NCI-H1105 treated with DMSO at 0.1 percent for 48 hours (cell line): ENCODE measurements at regions not wholly inside any gene's neighbourhood (a gene's known extent, or its start where the extent isn't known, plus 50 kb on each side); places are given as distances from the start of the nearest gene placed in this dataset.
"Not testable (repeated sequence)": the region's sequence is repeated elsewhere in the genome, so short reads cannot be mapped to it uniquely, and the experiment has no call there.

Experiments
- DNase-seq: peaks from one replicate; lab custom pipeline; 2025; lab: John Stamatoyannopoulos, UW

DNA sequence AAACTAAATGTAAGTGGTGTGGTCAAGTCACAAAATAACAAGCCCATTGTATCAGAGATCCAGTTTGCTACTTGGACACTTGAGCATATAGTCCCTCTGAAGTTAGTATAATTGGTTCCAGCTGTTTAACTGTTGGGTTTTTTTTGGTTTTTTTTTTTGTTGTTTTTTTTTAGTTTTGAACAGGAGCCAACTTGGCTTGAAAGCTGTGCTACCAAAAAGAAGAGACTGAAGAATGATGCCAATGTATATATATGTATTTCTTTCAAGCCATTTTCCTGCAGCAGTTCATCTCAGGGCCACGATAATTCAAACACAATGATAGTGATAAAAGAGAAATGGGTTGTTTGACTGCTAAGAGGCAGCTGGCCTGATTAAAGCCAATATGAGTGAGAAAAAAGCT is 138.3 kb downstream of the PCDH18 start:
- DNase-seq = peak; percentile 90

DNA sequence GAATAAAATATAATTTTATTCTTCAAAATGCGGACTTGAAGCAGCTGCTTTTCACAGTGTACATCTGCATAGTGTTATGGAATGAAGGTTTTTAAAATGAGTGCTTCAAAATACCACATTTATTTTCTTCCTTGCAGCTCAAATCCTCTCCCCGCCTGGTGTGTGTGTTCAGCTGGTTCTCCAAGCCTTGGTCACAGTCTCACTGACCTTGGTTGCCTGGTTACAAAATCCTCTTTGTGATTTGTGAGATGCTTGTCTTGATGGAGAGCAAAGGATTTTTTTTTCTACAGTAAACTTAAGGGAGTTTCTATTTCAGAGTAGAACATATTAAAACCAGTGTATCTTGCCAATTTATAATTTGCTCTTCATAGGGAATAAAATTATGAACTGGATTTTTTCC is 139.2 kb downstream of the PCDH18 start:
- peak; percentile 44 for DNase-seq

GRCh38 chr4:137390707-137391106 is 141.6 kb downstream of the PCDH18 start:
- no peak for DNase-seq

- DNase-seq = no peak
These were observed 142.3 kb downstream of the PCDH18 start for GRCh38 chr4:137389911-137390520.

DNA sequence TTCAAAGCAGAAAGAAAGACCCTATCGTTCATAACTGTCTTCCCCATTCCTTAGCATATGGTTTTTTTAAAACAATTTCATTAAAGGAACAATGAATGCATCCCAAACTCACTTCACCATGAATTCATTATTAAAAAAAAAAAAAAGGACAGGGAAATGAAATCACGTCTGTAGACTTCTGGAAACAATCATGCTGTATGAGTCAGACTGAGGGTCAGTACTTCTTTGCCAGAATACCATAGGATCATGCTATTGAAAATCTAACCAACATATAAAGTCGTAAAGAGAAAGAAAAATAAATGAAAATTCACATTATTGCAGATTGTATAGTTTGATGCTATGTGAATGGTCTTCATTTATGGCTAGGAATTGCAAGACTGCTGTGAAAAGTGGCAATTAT is 144.4 kb downstream of the PCDH18 start:
- DNase-seq = no peak

- DNase-seq = no peak
These were observed 147.8 kb downstream of the PCDH18 start for GRCh38 chr4:137384476-137384875.

GRCh38 chr4:137378821-137379220 is 153.5 kb downstream of the PCDH18 start:
- no peak for DNase-seq

GRCh38 chr4:137378393-137378792 is 153.9 kb downstream of the PCDH18 start:
- DNase-seq = no peak

GRCh38 chr4:137376312-137376711 is 156.0 kb downstream of the PCDH18 start:
- DNase-seq = no peak

GRCh38 chr4:137375111-137375850 is 157.0 kb downstream of the PCDH18 start:
- DNase-seq = no peak

DNA sequence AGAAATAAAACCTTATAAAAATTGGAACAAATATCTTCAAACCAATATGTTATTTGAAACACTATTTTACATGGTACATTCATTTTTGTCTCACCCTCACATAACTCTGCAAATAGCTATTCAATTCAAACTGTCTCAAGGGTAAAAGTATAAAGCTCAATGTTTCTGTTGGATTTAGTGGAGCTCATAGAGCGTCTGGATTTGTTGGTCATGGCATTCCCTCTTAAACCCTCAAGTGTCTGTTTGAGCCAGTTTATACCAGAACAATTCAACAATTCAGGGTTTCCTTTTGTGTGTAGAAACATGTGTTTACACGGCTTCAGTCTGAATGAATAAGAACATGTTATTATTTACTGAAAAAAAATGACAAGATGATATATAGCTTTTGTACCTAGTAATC is 161.6 kb downstream of the PCDH18 start:
- no peak for DNase-seq

DNA sequence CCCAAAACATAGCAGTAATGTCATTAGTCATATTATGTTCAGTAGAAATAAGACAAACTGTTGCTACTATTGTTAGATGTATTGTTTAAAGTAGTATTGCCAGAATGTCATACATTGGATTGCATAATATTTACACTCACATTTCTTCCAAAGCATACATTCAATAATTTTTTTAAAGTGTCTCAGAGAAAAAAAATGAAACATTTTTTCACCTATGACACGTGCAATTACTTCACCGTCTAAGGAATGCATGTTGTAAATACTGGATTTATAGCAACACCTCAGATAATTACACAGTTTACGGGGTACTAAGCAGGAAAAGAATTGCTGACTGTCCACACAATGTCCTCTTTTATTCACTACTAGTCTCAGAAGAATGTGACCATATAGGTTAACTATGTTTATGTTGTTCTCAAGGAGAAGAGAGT is 162.1 kb downstream of the PCDH18 start:
- DNase-seq = no peak

DNA sequence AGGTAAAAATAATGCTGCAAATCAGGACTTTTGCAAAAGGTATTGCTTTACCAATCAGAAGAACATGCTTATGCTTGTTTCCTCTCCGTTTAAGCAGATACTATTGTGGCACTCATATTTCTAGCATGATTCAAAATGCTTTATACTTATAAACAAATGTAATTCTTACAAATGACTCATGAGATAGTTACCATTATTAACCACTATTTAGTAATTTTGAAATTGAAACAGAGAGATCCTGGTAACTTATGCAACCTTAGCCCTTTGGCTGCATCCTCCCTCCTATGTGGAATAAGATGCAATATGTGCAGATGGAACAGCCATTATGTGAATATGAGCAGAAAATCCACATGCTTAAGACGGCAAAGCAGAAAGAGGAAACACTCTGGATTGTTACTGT is 164.7 kb downstream of the PCDH18 start:
- DNase-seq = no peak

DNA sequence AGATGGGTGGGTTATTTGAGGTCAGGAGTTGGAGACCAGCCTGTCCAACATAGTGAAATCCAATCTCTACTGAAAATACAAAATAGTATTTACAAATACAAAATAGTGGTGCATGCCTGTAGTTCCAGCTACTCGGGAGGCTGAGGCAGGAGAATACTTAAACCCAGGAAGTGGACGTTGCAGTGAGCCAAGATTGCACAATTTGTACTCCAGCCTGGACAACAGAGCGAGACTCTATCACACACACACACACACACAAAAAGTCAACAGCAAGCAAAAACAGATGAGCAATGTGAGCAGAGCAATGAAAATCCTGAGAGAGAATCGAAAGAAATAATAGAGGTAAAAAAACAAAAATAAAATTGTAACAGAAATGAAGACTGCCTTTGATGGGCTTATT is 168.8 kb downstream of the PCDH18 start:
- DNase-seq = no peak

- no peak for DNase-seq
These were observed 170.4 kb downstream of the PCDH18 start for GRCh38 chr4:137361756-137362470.

DNA sequence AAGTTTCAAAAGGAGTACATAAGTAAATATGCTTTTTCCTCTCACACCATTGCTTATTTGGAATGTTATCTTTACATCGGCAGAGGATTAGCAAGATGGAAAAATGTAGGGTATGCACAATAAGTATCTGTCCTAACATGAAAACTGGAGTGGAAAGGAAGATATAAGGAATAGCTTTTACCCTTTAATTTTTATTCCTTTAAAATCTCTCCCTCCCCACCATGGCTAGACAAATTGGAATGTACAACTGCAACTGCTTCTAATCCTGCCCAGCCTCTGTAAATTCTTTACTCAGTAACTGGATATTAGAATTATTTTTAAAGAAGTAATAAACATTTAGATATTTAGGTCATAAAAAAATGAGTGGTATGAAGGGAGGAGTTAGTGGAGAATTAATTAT is 171.5 kb downstream of the PCDH18 start:
- DNase-seq = no peak

- DNase-seq = no peak
These were observed 172.5 kb downstream of the PCDH18 start for GRCh38 chr4:137359691-137360315.

GRCh38 chr4:137354562-137354961 is 177.7 kb downstream of the PCDH18 start:
- not testable (repeated sequence) for DNase-seq

GRCh38 chr4:137347371-137347770 is 184.9 kb downstream of the PCDH18 start:
- no peak for DNase-seq

DNA sequence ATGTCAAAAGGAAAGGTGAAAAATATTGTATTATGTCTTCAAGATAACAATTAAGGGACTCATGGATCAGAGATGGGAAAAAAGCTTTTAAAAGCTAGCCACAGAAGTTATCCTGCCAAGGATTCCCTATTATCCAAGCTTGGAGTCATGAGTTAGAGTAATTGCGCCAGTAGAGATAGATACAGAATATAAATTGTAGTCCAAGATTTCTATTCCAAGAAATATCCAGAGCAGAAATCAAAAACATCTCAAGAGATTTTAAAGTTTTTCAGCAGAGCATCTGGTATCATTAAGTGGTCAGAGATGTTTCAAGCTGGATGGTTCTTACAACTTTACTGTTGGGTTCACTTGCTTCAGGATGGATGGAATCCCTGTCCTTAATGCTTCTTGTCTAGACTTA is 186.7 kb downstream of the PCDH18 start:
- DNase-seq = no peak

DNA sequence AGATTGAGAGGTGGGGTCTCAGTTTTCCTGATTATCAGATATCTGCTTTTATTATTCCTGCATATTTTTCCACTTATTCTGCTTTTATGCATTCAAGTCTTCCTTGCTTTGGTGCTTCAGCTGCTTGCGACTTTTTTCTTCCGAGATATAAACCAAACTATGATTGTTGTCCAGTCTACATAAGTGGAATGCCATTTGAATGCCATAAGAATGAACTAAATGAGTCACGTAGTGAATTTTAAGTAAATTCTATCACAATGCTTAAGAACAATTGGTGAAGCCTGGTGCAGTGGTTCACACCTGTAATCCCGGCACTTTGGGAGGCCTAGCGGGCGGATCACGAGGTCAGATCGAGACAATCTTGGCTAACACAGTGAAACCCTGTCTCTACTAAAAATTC is 189.1 kb downstream of the PCDH18 start:
- DNase-seq = no peak

DNA sequence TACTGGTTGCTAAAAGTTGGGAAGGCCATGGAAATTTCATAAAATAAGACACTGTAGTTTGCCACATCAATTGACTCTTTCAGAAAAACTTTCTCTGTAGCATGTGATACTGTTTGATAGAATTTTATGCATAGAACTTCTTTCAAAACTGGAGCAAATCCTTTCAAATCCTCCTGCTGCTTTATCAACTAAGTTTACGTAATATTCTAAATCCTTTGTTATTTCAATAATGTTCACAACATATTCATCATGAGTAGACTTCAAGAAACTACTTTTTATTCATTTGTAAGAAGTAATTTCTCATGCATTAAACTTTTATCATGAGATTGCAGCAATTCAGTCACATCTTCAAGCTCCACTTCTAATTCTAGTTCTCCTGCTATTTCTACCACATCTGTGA is 199.3 kb downstream of the PCDH18 start:
- no peak for DNase-seq

DNA sequence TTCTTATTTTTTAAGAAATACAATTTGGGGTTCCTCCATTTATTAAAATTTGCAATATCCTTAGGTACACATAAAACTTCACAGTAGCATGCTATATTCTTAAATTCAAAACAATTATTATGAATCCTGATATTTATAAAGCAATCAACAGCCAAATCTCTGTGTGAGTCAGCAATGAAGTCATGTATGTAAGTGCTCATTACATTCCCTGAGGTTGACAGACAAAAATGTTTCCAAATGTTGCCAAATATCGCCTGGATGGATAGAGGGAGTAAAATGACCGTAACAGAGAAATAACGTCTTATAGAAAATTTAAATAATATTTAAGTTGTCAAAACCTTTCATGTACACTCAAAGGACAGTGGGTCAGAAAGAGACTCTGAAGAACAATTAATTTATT is 220.0 kb downstream of the PCDH18 start:
- no peak for DNase-seq
